Astrocyte (in vitro differentiated cells and primary cell): ENCODE measurements at regions not wholly inside any gene's neighbourhood (a gene's known extent, or its start where the extent isn't known, plus 50 kb on each side); places are given as distances from the start of the nearest gene placed in this dataset.

Experiments used
- EZH2 ChIP-seq: IDR thresholded peaks from 2 replicates; pipeline ENCODE4 v1.6.1; 2012; ENCODE audit warnings: mild to moderate bottlenecking, low read length, inconsistent platforms; ENCODE audit not compliant: insufficient read depth
- TF ChIP-seq, protein P1 (sequence below): IDR thresholded peaks from 2 replicates; pipeline ENCODE4 v1.5.1; 2011; ENCODE audit warnings: low read depth, mild to moderate bottlenecking, inconsistent platforms, low read length, moderate library complexity; ENCODE audit not compliant: insufficient read depth

DNA sequence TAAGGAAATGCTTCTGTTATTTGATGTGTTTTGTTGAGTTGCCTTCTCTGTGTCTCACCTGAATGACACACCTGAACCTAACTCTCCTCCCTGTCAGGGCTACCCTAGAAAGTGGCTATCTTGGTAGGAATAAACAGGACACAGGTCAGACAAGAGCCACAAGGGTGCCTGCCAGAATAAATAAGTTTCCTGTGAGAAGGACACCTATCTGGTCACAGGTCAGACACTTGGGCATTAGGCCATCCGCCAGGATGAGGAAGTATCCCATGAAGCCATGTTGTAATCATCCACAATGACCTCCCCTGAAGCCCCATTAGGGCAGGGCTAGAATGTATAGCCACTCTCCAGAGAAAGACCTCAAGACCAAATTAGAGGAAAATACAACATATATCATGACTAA lies 318.8 kb downstream of the ZNF674 start:
- TF ChIP-seq, protein P1, sequence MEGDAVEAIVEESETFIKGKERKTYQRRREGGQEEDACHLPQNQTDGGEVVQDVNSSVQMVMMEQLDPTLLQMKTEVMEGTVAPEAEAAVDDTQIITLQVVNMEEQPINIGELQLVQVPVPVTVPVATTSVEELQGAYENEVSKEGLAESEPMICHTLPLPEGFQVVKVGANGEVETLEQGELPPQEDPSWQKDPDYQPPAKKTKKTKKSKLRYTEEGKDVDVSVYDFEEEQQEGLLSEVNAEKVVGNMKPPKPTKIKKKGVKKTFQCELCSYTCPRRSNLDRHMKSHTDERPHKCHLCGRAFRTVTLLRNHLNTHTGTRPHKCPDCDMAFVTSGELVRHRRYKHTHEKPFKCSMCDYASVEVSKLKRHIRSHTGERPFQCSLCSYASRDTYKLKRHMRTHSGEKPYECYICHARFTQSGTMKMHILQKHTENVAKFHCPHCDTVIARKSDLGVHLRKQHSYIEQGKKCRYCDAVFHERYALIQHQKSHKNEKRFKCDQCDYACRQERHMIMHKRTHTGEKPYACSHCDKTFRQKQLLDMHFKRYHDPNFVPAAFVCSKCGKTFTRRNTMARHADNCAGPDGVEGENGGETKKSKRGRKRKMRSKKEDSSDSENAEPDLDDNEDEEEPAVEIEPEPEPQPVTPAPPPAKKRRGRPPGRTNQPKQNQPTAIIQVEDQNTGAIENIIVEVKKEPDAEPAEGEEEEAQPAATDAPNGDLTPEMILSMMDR = no peak
- TF ChIP-seq EZH2 = no peak
